Neural crest cell (in vitro differentiated cells): ENCODE measurements at regions not wholly inside any gene's neighbourhood (a gene's known extent, or its start where the extent isn't known, plus 50 kb on each side); places are given as distances from the start of the nearest gene placed in this dataset.

Experiments used
- DNase-seq: peaks from one replicate; pipeline ENCODE4 v3.0.0; 2021; ENCODE audit warnings: low read depth, mixed read lengths, low spot score
- H3K27ac Mint-ChIP-seq: one replicate; pipeline ENCODE4 v1.8.0; 2021; ENCODE audit warnings: mild to moderate bottlenecking, mixed read lengths; ENCODE audit not compliant: unreplicated experiment
- H3K27me3 Mint-ChIP-seq: 2 replicates; pipeline ENCODE4 v1.8.0; 2021; ENCODE audit warnings: low read depth, mild to moderate bottlenecking, mixed read lengths
- H3K36me3 Mint-ChIP-seq: 2 replicates; pipeline ENCODE4 v1.8.0; 2021; ENCODE audit warnings: low read depth, mild to moderate bottlenecking, mixed read lengths
- H3K4me1 Mint-ChIP-seq: 2 replicates; pipeline ENCODE4 v1.8.0; 2021; ENCODE audit warnings: mixed read lengths
- H3K4me3 Mint-ChIP-seq: one replicate; pipeline ENCODE4 v1.8.0; 2021; ENCODE audit warnings: mild to moderate bottlenecking, mixed read lengths
- H3K9me3 Mint-ChIP-seq: 2 replicates; pipeline ENCODE4 v1.8.0; 2021; ENCODE audit warnings: mixed read lengths
- CTCF ChIP-seq: fragments of 200-600 bp; sonication (generic); conservative IDR thresholded peaks from 2 replicates; pipeline ENCODE4 v1.5.0; 2021; ENCODE audit warnings: antibody characterized with exemption, mild to moderate bottlenecking

GRCh38 chr10:29869593-29869992, 189.8 kb downstream of the JCAD start:
- Mint-ChIP-seq H3K27ac (no peak overlapping the region), H3K4me1 (peaks cover 43% of the 10 kb centered on the region), H3K27me3 (no peaks in the 10 kb centered on the region), H3K4me3 (no peak overlapping the region), H3K36me3 (peaks cover 8% of the 10 kb centered on the region), H3K9me3 (peaks cover 9% of the 10 kb centered on the region)
- TF ChIP-seq CTCF: no peak
- DNase-seq: no peak

- H3K36me3 Mint-ChIP-seq: peaks cover 8% of the 10 kb centered on the region
- peak overlapping the region; percentile 81 for H3K27ac Mint-ChIP-seq
- peaks cover 33% of the 10 kb centered on the region for H3K4me1 Mint-ChIP-seq
- no peak for DNase-seq
- no peak for TF ChIP-seq CTCF
- H3K4me3 Mint-ChIP-seq: no peak overlapping the region
- peaks cover 9% of the 10 kb centered on the region for H3K9me3 Mint-ChIP-seq
- H3K27me3 Mint-ChIP-seq: no peaks in the 10 kb centered on the region
Observed at GRCh38 chr10:29866356-29866755, 193.0 kb downstream of the JCAD start.

GRCh38 chr10:29865700-29866355, 193.6 kb downstream of the JCAD start:
- H3K4me1 Mint-ChIP-seq: peaks cover 36% of the 10 kb centered on the region
- H3K27ac Mint-ChIP-seq: peak overlapping the region; percentile 81
- H3K9me3 Mint-ChIP-seq: peaks cover 8% of the 10 kb centered on the region

GRCh38 chr10:29862923-29863614, 196.3 kb downstream of the JCAD start:
- no peak overlapping the region for H3K4me3 Mint-ChIP-seq

More at GRCh38 chr10:29865700-29866355, 193.6 kb downstream of the JCAD start:
- no peaks in the 10 kb centered on the region for H3K27me3 Mint-ChIP-seq
- no peak for TF ChIP-seq CTCF
- H3K36me3 Mint-ChIP-seq: peaks cover 6% of the 10 kb centered on the region
- no peak for DNase-seq
- H3K4me3 Mint-ChIP-seq: no peak overlapping the region

More at GRCh38 chr10:29862923-29863614, 196.3 kb downstream of the JCAD start:
- TF ChIP-seq CTCF: no peak
- no peak for DNase-seq
- Mint-ChIP-seq H3K36me3 (no peaks in the 10 kb centered on the region), H3K27ac (no peak overlapping the region), H3K9me3 (no peaks in the 10 kb centered on the region), H3K27me3 (no peaks in the 10 kb centered on the region), H3K4me1 (peaks cover 36% of the 10 kb centered on the region)
